Vagina (tissue), 2 donors: ENCODE measurements at regions not wholly inside any gene's neighbourhood (a gene's known extent, or its start where the extent isn't known, plus 50 kb on each side); places are given as distances from the start of the nearest gene placed in this dataset.

Source experiments
- CTCF ChIP-seq, 3 experiments: fragments of 450-650 bp in 2 of 3; fragments of 200-600 bp in 1 of 3; sonication (generic) in 1 of 3; IDR thresholded peaks; one replicate each; pipeline ENCODE4 v1.5.1; 2017 to 2019; ENCODE audit warnings: antibody characterized with exemption in 3 of 3, mild to moderate bottlenecking in 2 of 3, moderate library complexity in 2 of 3
- POLR2AphosphoS5 ChIP-seq, 2 donors: sonication (generic); formaldehyde crosslinking; IDR thresholded peaks; one replicate each; pipeline ENCODE4 v1.9.0; 2017; ENCODE audit warnings: antibody characterized with exemption in 2 of 2, mild to moderate bottlenecking in 2 of 2, low read depth in 1 of 2; ENCODE audit not compliant: insufficient read depth in 1 of 2

- TF ChIP-seq CTCF (IDR thresholded peaks at IDR 0.05) (no peak), POLR2AphosphoS5 (IDR thresholded peaks at IDR 0.05; ENCODE audit: insufficient read depth in 1 of 2, low read depth in 1 of 2) (no peak)
Observed at GRCh38 chr5:21398511-21398910, 1410.5 kb upstream of the CDH18 start.
